ENCODE measurements at regions not wholly inside any gene's neighbourhood (a gene's known extent, or its start where the extent isn't known, plus 50 kb on each side); places are given as distances from the start of the nearest gene placed in this dataset.

DNA sequence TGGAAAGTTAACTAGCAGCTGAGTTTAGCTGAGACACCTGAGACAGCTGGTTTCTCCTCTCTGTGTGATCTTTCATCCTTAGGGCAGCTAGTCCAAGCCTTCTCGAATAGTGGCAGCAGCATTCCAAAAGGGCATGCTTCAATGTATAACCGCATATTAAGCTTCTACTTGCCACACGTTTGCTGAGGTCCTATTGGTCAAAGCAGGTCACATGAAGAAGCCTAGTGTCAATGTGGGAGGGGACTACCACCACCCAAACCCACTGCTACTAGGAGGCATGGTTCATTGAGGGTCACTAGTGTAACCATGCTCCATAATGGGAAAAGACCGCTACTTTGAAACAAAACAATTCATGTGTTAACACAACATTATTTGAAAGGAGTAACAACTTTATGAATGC lies 314.9 kb upstream of the SMIM31 start:
- no peak overlapping the region for H3K4me3 ChIP-seq (ENCODE audit: control insufficient read depth, low read depth, low read length)
- DNase-seq (ENCODE audit: low read depth), result no peak
- TF ChIP-seq, protein P1, sequence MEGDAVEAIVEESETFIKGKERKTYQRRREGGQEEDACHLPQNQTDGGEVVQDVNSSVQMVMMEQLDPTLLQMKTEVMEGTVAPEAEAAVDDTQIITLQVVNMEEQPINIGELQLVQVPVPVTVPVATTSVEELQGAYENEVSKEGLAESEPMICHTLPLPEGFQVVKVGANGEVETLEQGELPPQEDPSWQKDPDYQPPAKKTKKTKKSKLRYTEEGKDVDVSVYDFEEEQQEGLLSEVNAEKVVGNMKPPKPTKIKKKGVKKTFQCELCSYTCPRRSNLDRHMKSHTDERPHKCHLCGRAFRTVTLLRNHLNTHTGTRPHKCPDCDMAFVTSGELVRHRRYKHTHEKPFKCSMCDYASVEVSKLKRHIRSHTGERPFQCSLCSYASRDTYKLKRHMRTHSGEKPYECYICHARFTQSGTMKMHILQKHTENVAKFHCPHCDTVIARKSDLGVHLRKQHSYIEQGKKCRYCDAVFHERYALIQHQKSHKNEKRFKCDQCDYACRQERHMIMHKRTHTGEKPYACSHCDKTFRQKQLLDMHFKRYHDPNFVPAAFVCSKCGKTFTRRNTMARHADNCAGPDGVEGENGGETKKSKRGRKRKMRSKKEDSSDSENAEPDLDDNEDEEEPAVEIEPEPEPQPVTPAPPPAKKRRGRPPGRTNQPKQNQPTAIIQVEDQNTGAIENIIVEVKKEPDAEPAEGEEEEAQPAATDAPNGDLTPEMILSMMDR (IDR thresholded peaks at IDR 0.05; ENCODE audit: control insufficient read depth, insufficient read depth, low read depth, low read length, missing control alignments), result no peak

DNA sequence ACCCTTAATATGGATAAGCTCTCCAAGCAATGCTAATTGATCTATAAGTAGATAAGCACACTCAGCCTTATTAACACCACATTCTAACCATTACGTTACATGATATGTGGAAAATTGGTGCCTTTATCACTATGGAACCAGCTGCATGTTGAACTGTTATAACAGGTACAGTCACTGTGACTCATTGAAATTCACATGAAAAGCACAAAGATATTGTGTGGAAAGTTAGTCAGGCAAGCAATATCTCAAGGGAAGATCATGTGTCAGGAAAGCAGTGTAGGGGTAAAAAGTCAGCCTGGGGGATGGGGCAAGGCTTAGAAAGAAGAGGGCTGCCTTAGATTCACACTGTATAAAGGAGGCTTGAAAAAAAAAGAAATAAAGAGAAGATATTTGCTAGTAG lies 313.7 kb upstream of the SMIM31 start:
- DNase-seq (ENCODE audit: low read depth), result no peak

DNA sequence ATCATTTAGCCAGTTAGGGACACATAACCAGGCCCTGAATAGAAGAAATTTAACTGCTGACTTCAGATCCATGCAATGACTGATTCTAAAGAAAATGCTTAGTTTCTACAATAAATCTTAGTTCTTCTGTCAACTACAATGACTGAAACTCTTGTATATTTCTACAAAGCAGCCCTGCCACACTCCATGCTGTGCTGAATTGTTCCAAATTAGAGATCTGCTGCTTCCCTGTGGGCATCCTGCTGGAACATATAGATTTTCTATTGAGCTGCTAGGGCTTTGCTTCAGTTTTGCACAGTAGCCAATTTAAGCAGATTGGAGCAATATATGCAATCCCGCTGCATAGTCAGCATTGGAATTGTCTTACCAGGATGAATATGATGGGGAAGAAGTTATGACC lies 312.8 kb upstream of the SMIM31 start:
- TF ChIP-seq, protein P1 (IDR thresholded peaks at IDR 0.05; ENCODE audit: control insufficient read depth, insufficient read depth, low read depth, low read length, missing control alignments), result no peak
- no peak overlapping the region for H3K4me3 ChIP-seq (ENCODE audit: control insufficient read depth, low read depth, low read length)
- no peak for DNase-seq (ENCODE audit: low read depth)

More for the DNA sequence above, 313.7 kb upstream of the SMIM31 start:
- H3K4me3 ChIP-seq (ENCODE audit: control insufficient read depth, low read depth, low read length), result no peak overlapping the region
- TF ChIP-seq, protein P1 (IDR thresholded peaks at IDR 0.05; ENCODE audit: control insufficient read depth, insufficient read depth, low read depth, low read length, missing control alignments), result no peak

DNA sequence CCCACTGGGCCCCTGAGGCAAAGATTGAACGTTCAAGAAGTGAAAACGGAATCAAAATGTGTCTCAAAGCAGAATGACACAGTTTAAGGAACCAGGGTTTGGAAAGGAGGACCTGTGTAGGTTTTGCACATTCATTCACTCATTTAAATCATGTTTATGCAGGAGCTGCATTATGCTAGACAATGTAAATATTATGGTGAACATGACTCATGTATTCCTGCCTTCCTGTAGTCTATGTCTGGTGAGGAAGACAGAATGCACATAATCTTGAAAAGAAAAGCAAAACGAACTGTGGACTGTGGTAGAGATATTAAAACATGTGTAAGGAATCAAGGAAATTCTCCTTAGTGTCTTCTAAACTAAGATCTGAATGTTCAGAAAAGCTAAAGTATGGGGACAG lies 311.8 kb upstream of the SMIM31 start:
- TF ChIP-seq, protein P1 (IDR thresholded peaks at IDR 0.05; ENCODE audit: control insufficient read depth, insufficient read depth, low read depth, low read length, missing control alignments), result no peak
- no peak for DNase-seq (ENCODE audit: low read depth)
- H3K4me3 ChIP-seq (ENCODE audit: control insufficient read depth, low read depth, low read length), result no peak overlapping the region

DNA sequence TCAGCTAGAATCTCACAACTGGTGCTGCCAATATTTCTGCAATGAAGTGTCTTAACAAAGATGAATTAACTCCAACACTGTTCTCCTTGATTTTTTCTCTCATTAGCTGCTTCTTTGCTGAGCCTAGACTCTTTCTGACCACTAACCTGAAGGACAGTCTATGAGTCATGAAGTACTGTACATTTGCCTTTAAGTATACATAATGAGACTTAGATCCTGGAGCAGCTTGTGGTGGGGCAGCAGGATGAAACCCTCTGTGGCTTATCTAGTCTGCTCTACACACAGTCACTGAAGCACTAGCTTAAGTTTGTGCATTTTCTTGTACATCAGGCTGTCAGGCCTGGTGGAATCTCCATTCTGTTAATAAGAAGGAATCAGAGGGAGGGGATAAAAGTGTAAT lies 307.4 kb upstream of the SMIM31 start:
- TF ChIP-seq, protein P1 (IDR thresholded peaks at IDR 0.05; ENCODE audit: control insufficient read depth, insufficient read depth, low read depth, low read length, missing control alignments), result no peak
- no peak for DNase-seq (ENCODE audit: low read depth)
- H3K4me3 ChIP-seq (ENCODE audit: control insufficient read depth, low read depth, low read length), result no peak overlapping the region

DNA sequence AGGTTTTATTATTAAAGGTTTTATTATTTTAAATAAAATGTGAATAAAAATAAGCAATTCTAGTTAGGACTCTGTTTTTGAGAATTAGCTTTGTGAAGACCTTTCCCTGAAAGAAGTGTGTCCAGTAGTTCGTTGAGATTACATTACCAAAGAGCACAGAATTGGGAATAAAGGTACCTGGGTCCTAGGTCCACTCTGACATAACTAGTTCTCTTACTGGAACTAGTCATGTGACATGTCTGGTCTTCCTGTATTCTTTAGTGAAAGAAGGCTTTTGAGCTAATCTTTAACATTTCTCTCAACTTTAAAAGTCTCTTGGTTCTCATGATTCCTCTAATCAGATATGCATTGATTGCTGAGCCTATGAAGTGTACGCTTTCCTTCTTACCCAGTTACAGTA lies 292.0 kb upstream of the SMIM31 start:
- TF ChIP-seq, protein P1 (IDR thresholded peaks at IDR 0.05; ENCODE audit: control insufficient read depth, insufficient read depth, low read depth, low read length, missing control alignments), result no peak
- no peak for DNase-seq (ENCODE audit: low read depth)
- no peak overlapping the region for H3K4me3 ChIP-seq (ENCODE audit: control insufficient read depth, low read depth, low read length)

DNA sequence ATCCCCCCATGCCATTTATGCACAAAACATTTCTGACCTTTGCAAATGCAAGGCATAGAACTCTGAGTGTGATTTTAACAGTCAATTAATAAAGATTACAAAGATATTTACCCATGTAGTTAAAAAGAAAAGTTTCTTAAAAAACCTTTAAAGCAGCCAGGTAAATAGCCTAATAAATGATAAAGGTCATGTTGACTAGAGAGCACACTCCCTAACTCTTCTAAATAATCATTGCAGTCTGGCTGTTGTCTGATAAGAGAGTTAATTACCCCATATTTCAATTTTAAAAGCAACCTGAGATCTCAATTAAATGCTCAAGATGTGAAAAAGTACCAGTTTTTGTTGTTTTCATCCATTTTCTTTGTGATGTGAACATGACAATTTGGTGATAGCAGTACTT lies 291.5 kb upstream of the SMIM31 start:
- TF ChIP-seq, protein P1 (IDR thresholded peaks at IDR 0.05; ENCODE audit: control insufficient read depth, insufficient read depth, low read depth, low read length, missing control alignments), result no peak
- DNase-seq (ENCODE audit: low read depth), result no peak

More for the DNA sequence above, 291.5 kb upstream of the SMIM31 start:
- H3K4me3 ChIP-seq (ENCODE audit: control insufficient read depth, low read depth, low read length), result no peak overlapping the region

All from AG09309 (cell line).